GM21526 (cell line): ENCODE measurements at regions not wholly inside any gene's neighbourhood (a gene's known extent, or its start where the extent isn't known, plus 50 kb on each side); places are given as distances from the start of the nearest gene placed in this dataset.
"Not testable (repeated sequence)": the region's sequence is repeated elsewhere in the genome, so short reads cannot be mapped to it uniquely, and the experiment has no call there.

Experiments
- ATAC-seq: cut with Tn5 transposase; IDR thresholded peaks from one replicate; pipeline ENCODE4 v1.9.1; 2021; ENCODE audit warnings: moderate library complexity; ENCODE audit not compliant: unreplicated experiment, low FRiP score

- not testable (repeated sequence) for ATAC-seq
These were observed 210.5 kb downstream of the BANP start for GRCh38 chr16:88161623-88162275.

GRCh38 chr16:88162778-88163177, 211.5 kb downstream of the BANP start:
- not testable (repeated sequence) for ATAC-seq

DNA sequence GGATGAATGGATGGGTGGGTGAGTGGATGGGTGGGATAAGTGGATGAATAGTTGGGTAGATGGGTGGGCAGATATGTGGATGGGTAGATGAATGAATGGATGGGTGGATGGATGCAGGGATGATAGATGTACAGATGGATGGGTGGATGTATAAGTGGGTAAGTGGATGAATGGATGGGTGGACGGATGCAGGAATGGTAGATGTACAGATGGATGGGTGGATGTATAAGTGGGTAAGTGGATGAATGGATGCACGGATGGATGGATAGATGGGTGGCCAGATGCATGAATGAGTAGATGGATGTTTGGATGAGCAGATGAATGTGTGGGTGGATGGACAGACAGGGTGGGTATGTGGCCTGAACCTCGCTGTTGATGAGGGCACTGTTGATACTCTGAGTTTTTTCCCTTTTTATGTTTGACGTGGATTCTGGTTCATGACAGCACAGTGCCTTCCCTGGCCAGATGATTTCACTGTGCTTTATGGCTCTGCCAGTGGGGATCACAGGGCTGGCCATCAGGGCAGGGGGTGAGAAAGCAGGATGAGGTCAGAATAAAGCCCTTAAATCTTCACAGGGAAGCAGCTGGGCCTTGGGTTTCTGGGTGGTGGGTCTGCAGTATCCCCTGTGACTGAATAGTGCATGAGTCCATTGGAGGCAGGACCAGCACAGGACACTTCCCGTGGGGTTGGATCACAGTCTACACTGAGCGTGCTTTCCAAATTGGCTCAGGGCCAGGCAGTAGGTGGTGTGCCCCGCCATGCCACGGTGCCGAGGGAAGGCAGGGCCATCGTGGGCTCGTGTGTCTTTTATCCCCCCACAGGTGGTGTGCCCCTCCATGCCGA, 213.2 kb downstream of the BANP start:
- not testable (repeated sequence) for ATAC-seq

DNA sequence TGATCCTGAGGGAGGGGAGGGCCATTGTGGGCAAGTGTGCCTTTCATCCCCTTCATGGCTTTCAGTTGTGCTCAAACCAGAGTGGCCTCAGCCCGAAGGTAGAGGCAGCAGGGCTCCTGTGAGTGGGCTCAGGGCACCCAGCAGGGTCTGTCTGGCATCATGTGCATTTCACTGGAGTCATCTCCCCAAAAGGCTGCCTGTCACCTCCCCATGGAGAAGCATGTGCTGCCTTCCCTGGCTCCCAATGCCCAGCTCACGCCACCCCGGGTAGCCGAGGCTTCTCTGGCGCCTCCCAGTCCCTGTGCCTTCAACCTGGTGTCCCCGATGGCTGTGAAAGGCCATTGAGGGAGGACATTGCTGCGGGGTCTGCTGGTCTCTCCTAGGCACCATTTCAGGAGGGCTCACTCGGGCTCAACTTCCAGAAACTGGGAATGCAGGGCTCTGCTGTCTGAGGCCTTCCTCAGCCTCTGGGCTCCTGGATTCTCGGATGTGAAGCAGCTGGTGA, 213.9 kb downstream of the BANP start:
- ATAC-seq: not testable (repeated sequence)

DNA sequence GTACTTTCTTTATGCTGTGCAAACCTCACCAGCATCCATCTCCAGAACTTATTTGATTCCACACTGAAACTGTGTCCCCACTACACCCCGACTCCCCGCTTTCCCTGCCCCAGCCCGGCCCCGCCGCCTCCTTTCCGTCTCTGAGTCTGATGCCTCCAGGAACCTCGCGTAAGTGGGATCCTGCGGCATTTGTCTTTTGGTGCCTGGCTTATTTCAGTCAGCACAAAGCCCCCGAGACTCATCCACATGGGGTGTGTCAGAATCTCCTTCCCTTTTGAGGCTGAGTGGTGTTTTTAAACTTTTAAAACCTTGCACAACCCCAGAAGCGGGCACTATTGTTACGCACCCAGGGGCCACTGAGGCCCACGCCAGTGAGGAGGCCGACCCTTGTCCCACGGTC, 214.4 kb downstream of the BANP start:
- not testable (repeated sequence) for ATAC-seq

DNA sequence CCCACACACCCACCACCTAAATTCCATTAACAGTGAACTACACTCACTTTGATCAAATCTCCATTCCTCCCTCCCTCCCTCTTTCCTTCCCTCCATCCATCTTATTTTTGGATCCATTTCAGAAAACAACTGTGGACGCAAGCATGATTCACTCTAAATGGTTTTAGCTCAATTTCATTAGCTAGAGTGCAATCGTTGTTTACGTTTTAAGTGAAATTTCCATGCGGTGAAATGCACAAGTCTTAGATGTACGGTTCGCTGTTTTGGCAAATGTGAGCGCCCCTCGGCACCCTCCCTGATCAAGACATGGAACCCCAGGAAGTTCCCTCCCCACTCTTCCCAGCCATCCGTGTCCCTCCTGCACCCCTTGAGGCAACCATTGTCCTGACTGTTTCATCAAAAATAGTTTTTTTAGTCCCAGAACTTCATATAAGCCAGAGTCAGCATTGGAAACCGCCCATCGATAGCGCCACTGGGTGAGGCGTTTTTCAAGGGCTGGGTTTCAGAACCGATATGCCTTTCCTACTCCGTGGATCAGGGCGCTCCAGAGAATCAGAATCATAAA, 215.1 kb downstream of the BANP start:
- not testable (repeated sequence) for ATAC-seq

GRCh38 chr16:88167798-88168556, 214.8 kb upstream of the ZNF469 start:
- ATAC-seq: not testable (repeated sequence)

DNA sequence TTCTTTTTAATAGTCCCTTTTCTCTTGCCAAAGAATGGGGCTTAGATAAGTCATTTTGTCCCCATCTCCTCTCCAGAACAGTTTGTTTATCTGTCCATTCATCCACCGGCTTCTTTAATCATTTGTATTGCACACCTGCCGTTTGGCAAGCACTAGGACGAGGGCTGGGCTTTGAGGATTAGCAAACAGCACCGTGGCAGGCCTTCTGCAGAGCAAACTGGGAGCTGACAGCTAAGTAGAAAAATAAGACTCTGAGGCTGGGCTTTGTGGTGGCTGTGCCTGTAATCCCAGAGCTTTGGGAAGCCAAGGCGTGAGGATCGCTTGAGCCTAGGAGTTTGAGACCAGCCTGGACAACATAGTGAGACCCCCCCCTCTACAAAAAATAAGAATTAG, 214.2 kb upstream of the ZNF469 start:
- not testable (repeated sequence) for ATAC-seq

DNA sequence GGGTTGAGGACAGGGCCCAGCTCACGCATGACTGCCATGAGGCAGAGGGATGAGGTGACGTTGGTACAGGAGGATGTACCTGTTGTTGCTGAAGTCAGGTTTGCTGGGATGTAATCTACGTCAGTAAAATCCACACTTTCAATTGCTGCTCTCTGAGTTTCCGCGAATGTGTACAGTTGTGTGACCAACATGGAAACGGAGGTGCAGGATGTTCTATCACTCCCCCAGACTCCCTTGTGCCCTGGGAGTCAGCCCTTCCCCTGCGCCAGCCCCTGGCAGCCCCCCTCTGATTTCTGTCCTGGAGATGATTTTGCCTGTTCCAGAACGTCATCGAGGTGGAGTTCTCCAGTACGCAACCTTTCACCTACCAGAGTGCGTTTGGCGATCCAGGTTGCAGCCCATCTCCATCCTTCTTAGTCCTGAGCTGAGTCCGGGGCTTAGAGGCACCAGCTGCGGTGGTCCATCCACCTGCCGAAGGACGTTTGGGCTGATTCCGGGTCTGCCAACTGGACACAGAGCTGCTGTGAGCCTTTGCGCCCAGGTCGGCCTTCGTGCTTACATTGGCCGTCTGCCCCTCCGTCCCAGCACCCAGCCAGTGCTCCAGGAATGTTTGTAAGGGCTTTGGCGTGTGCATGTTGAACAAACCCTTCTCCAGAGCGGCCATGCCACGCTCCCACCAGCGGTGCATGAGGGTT, 213.5 kb upstream of the ZNF469 start:
- ATAC-seq: not testable (repeated sequence)

- not testable (repeated sequence) for ATAC-seq
These were observed 213.0 kb upstream of the ZNF469 start for GRCh38 chr16:88169831-88170165.

GRCh38 chr16:88170528-88170991, 212.2 kb upstream of the ZNF469 start:
- ATAC-seq: no peak

GRCh38 chr16:88171126-88171525, 211.6 kb upstream of the ZNF469 start:
- ATAC-seq: not testable (repeated sequence)

DNA sequence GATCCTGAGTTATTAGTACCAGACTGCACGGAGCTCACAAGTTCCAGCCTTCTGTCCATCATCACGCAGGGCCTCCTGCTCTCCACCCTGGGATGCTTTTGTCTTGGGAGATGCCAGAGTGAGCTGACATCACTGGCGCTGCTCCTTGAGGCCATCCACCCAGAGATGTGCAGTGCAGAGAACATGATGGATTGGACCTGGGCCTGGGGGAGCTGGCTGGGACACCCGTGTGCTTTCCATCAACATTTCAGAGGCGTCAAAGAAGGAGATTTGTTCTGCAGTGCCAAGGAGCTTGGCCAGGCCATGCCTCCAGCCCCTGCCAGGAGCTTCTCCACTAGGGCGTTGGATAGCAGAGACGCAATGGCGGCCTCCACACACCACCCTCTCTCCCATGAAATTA, 206.6 kb upstream of the ZNF469 start:
- ATAC-seq: not testable (repeated sequence)

GRCh38 chr16:88176591-88177180, 206.1 kb upstream of the ZNF469 start:
- ATAC-seq: not testable (repeated sequence)

- not testable (repeated sequence) for ATAC-seq
These were observed 204.5 kb upstream of the ZNF469 start for GRCh38 chr16:88178251-88178650.

DNA sequence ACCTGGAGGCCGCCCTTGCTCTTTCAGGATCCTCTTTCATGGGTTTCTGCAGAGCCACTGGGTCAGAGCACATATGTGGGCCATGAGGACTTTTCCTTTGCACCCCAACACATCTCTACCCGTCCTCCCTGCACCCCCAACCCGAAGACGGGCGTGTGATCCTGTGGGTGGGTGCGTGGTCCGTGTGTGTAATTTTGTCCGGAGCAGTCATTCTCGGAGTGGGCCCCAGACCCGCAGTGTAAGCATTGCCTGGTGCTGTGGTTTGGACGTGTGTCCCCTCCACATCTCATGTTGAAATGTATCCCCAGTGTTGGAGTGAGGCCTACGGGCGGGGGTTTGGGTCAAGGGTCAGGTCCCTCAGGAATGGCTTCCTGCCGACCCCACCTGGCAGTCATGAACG, 203.9 kb upstream of the ZNF469 start:
- ATAC-seq: not testable (repeated sequence)

- ATAC-seq: not testable (repeated sequence)
These were observed 199.5 kb upstream of the ZNF469 start for GRCh38 chr16:88182967-88183881.

GRCh38 chr16:88184053-88184452, 198.7 kb upstream of the ZNF469 start:
- ATAC-seq: not testable (repeated sequence)
